ENCODE measurements at regions not wholly inside any gene's neighbourhood (a gene's known extent, or its start where the extent isn't known, plus 50 kb on each side); places are given as distances from the start of the nearest gene placed in this dataset.

GRCh38 chr4:56757821-56758411 is 63.6 kb downstream of the SPINK2 start:
- no peaks in the 10 kb centered on the region for H3K36me3 Mint-ChIP-seq (ENCODE audit: low read depth)
- H3K4me3 Mint-ChIP-seq (ENCODE audit: unreplicated experiment), result peak overlapping the region; percentile 53
- DNase-seq (ENCODE audit: low spot score), result no peak
- peak overlapping the region; percentile 100 for H3K27ac Mint-ChIP-seq (ENCODE audit: unreplicated experiment)
- H3K4me1 Mint-ChIP-seq (ENCODE audit: low read depth), result peaks cover 35% of the 10 kb centered on the region
- H3K27me3 Mint-ChIP-seq (ENCODE audit: low read depth), result peaks cover 4% of the 10 kb centered on the region
- H3K9me3 Mint-ChIP-seq (ENCODE audit: low read depth), result no peaks in the 10 kb centered on the region
- TF ChIP-seq CTCF (IDR thresholded peaks at IDR 0.05), result no peak

- no peak for TF ChIP-seq CTCF (IDR thresholded peaks at IDR 0.05)
- Mint-ChIP-seq H3K4me1 (ENCODE audit: low read depth) (peaks cover 35% of the 10 kb centered on the region), H3K4me3 (ENCODE audit: unreplicated experiment) (peak overlapping the region; percentile 53), H3K27ac (ENCODE audit: unreplicated experiment) (peak overlapping the region; percentile 100), H3K36me3 (ENCODE audit: low read depth) (no peaks in the 10 kb centered on the region), H3K27me3 (ENCODE audit: low read depth) (peaks cover 4% of the 10 kb centered on the region), H3K9me3 (ENCODE audit: low read depth) (no peaks in the 10 kb centered on the region)
- no peak for DNase-seq (ENCODE audit: low spot score)
Observed at GRCh38 chr4:56757261-56757746, 64.2 kb downstream of the SPINK2 start.

- no peaks in the 10 kb centered on the region for H3K27me3 Mint-ChIP-seq (ENCODE audit: low read depth)
- TF ChIP-seq CTCF (IDR thresholded peaks at IDR 0.05), result no peak
- no peak overlapping the region for H3K27ac Mint-ChIP-seq (ENCODE audit: unreplicated experiment)
- DNase-seq (ENCODE audit: low spot score), result no peak
- H3K9me3 Mint-ChIP-seq (ENCODE audit: low read depth), result no peaks in the 10 kb centered on the region
- H3K4me3 Mint-ChIP-seq (ENCODE audit: unreplicated experiment), result no peak overlapping the region
- H3K36me3 Mint-ChIP-seq (ENCODE audit: low read depth), result no peaks in the 10 kb centered on the region
- H3K4me1 Mint-ChIP-seq (ENCODE audit: low read depth), result peaks cover 35% of the 10 kb centered on the region
Observed at GRCh38 chr4:56755901-56756300, 65.6 kb downstream of the SPINK2 start.

GRCh38 chr4:56752985-56753384 is 68.5 kb downstream of the SPINK2 start:
- peaks cover 4% of the 10 kb centered on the region for H3K9me3 Mint-ChIP-seq (ENCODE audit: low read depth)
- no peak for DNase-seq (ENCODE audit: low spot score)
- H3K4me1 Mint-ChIP-seq (ENCODE audit: low read depth), result peaks cover 24% of the 10 kb centered on the region
- peaks cover 2% of the 10 kb centered on the region for H3K36me3 Mint-ChIP-seq (ENCODE audit: low read depth)
- H3K27ac Mint-ChIP-seq (ENCODE audit: unreplicated experiment), result no peak overlapping the region
- H3K4me3 Mint-ChIP-seq (ENCODE audit: unreplicated experiment), result no peak overlapping the region
- no peaks in the 10 kb centered on the region for H3K27me3 Mint-ChIP-seq (ENCODE audit: low read depth)
- TF ChIP-seq CTCF (IDR thresholded peaks at IDR 0.05), result no peak

GRCh38 chr4:56750231-56750630 is 69.1 kb upstream of the HOPX start:
- Mint-ChIP-seq H3K9me3 (ENCODE audit: low read depth) (peaks cover 4% of the 10 kb centered on the region), H3K27ac (ENCODE audit: unreplicated experiment) (no peak overlapping the region), H3K4me3 (ENCODE audit: unreplicated experiment) (no peak overlapping the region), H3K36me3 (ENCODE audit: low read depth) (peaks cover 2% of the 10 kb centered on the region), H3K27me3 (ENCODE audit: low read depth) (no peaks in the 10 kb centered on the region), H3K4me1 (ENCODE audit: low read depth) (peaks cover 6% of the 10 kb centered on the region)
- DNase-seq (ENCODE audit: low spot score), result no peak
- no peak for TF ChIP-seq CTCF (IDR thresholded peaks at IDR 0.05)

All from chondrocyte (in vitro differentiated cells).